B cell (primary cell): ENCODE measurements at regions not wholly inside any gene's neighbourhood (a gene's known extent, or its start where the extent isn't known, plus 50 kb on each side); places are given as distances from the start of the nearest gene placed in this dataset.

Experiments
- ATAC-seq: fragments of 200-7000 bp; cut with Tn5 transposase; one replicate; pipeline ENCODE4 v1.10.0; 2021; ENCODE audit warnings: low read depth, mild to moderate bottlenecking, moderate number of reproducible peaks, moderate library complexity
- CTCF ChIA-PET: fragments of 350-600 bp; sonication (Branson Sonifier 250); formaldehyde crosslinking; loops from one replicate; lab custom pipeline; 2021; ENCODE audit warnings: antibody characterized with exemption, inconsistent platforms; lab: Charles Lee
- POLR2A ChIA-PET: fragments of 350-600 bp; sonication (Branson Sonifier 250); formaldehyde crosslinking; loops from one replicate; lab custom pipeline; 2021; ENCODE audit warnings: antibody characterized with exemption; lab: Charles Lee
- DNase-seq: peaks from one replicate; pipeline ENCODE4 v3.0.0; 2013
- H2AFZ ChIP-seq: 2 replicates; pipeline ENCODE4 v1.6.1; 2012; ENCODE audit warnings: mild to moderate bottlenecking, low read depth, low read length; ENCODE audit not compliant: insufficient read depth, poor library complexity, severe bottlenecking
- H3K27ac ChIP-seq, 2 donors: 1 replicate in 1 of 2; 2 replicates in 1 of 2; pipeline ENCODE4 v1.5.1; 2012 to 2013; ENCODE audit warnings: low read length in 2 of 2, mild to moderate bottlenecking in 2 of 2, moderate library complexity in 1 of 2
- H3K27me3 ChIP-seq, 4 experiments: fragments of 200-600 bp in 1 of 4; sonication (generic) in 1 of 4; replicated peaks in 1 of 4; 1 replicate in 2 of 4; 2 replicates in 2 of 4; pipeline versions ENCODE4 v1.6.1 to v1.7.0; 2013 to 2016; ENCODE audit warnings: low read length in 3 of 4, mild to moderate bottlenecking in 2 of 4, mixed read lengths in 1 of 4, moderate library complexity in 1 of 4; ENCODE audit not compliant: insufficient read depth in 4 of 4, control insufficient read depth in 3 of 4; ENCODE audit errors: control extremely low read depth in 1 of 4
- H3K36me3 ChIP-seq, 2 experiments: replicated peaks in 1 of 2; 1 replicate in 1 of 2; 2 replicates in 1 of 2; pipeline versions ENCODE4 v1.6.1 to v1.7.1; 2013; ENCODE audit warnings: low read length in 1 of 2; ENCODE audit not compliant: insufficient read depth in 2 of 2, control insufficient read depth in 1 of 2; ENCODE audit errors: control extremely low read depth in 1 of 2, extremely low read depth in 1 of 2
- H3K4me1 ChIP-seq, 2 donors: fragments of 200-600 bp in 1 of 2; sonication (generic) in 1 of 2; 1 replicate in 1 of 2; 2 replicates in 1 of 2; pipeline versions ENCODE4 v1.5.1 to v1.6.1; 2013 to 2017; ENCODE audit warnings: low read length in 2 of 2; ENCODE audit not compliant: control insufficient read depth in 2 of 2, insufficient read depth in 2 of 2
- H3K4me2 ChIP-seq: replicated peaks from 2 replicates; pipeline ENCODE3; 2012; ENCODE audit warnings: mild to moderate bottlenecking, low read depth, low read length; ENCODE audit not compliant: poor library complexity, severe bottlenecking
- H3K4me3 ChIP-seq, 5 experiments: fragments of 200-600 bp in 1 of 5; sonication (generic) in 1 of 5; 1 replicate in 3 of 5; 2 replicates in 2 of 5; pipeline versions ENCODE4 v1.5.1 to v1.7.0; 2011 to 2016; ENCODE audit warnings: low read length in 4 of 5, mild to moderate bottlenecking in 4 of 5, low read depth in 2 of 5, control low read depth in 1 of 5, moderate library complexity in 1 of 5; ENCODE audit not compliant: insufficient read depth in 1 of 5; ENCODE audit errors: control extremely low read depth in 1 of 5, extremely low read depth in 1 of 5
- H3K79me2 ChIP-seq: fragments of 200-600 bp; sonication (generic); one replicate; pipeline ENCODE4 v1.6.0; 2016; ENCODE audit warnings: low read length; ENCODE audit not compliant: control insufficient read depth, insufficient read depth
- H3K9ac ChIP-seq: fragments of 200-600 bp; sonication (generic); 2 replicates; pipeline ENCODE4 v1.6.1; 2017; ENCODE audit warnings: mild to moderate bottlenecking, low read length, moderate library complexity
- H3K9me3 ChIP-seq, 3 donors: one replicate each; pipeline versions ENCODE4 v1.6.1 to v1.7.1; 2013; ENCODE audit warnings: low read length in 2 of 3; ENCODE audit not compliant: control insufficient read depth in 2 of 3, insufficient read depth in 1 of 3; ENCODE audit errors: control extremely low read depth in 1 of 3
- H4K20me1 ChIP-seq: 2 replicates; pipeline ENCODE4 v1.6.0; 2012; ENCODE audit warnings: mild to moderate bottlenecking, low read length; ENCODE audit not compliant: insufficient read depth, control insufficient read depth, poor library complexity, severe bottlenecking
- H3K27ac Mint-ChIP-seq: one replicate; pipeline ENCODE4 v1.8.0; 2021; ENCODE audit warnings: mixed read lengths
- H3K27me3 Mint-ChIP-seq: one replicate; pipeline ENCODE4 v1.8.0; 2021; ENCODE audit warnings: mixed read lengths
- H3K4me1 Mint-ChIP-seq: one replicate; pipeline ENCODE4 v1.8.0; 2021; ENCODE audit warnings: mixed read lengths
- H3K4me3 Mint-ChIP-seq: one replicate; pipeline ENCODE4 v1.8.0; 2021; ENCODE audit warnings: mixed read lengths
- H3K9me3 Mint-ChIP-seq: one replicate; pipeline ENCODE4 v1.8.0; 2022; ENCODE audit warnings: mixed read lengths; ENCODE audit not compliant: insufficient read depth
- CTCF ChIP-seq: fragments of 200-600 bp; IDR thresholded peaks from one replicate; pipeline ENCODE4 v1.8.0; 2022; ENCODE audit warnings: antibody characterized with exemption, mild to moderate bottlenecking
- EZH2 ChIP-seq: IDR thresholded peaks from 2 replicates; pipeline ENCODE4 v1.6.1; 2012; ENCODE audit warnings: borderline replicate concordance, low read depth, mild to moderate bottlenecking, moderate library complexity, low read length; ENCODE audit not compliant: insufficient read depth, poor library complexity, severe bottlenecking
- WGBS: methylation state at CpG from one replicate; pipeline ENCODE4 v1.1.5; 2013; ENCODE audit warnings: missing lambda C conversion rate; ENCODE audit not compliant: insufficient coverage; 5-methylcytosine and 5-hydroxymethylcytosine counted together
- intact Hi-C: fragments of 100-400 bp; cut with micrococcal nuclease; formaldehyde crosslinking; loops from one replicate; pipeline ENCODE4 v1.10.0; 2022

- ChIA-PET CTCF (no interaction called here), POLR2A (no interaction called here)
- Histone ChIP-seq H3K4me2 (no peak overlapping the region), H2AFZ (no peak overlapping the region), H3K27me3 (no peaks in the 10 kb centered on the region), H3K9ac (no peak overlapping the region), H3K9me3 (peaks cover 0 to 4% (median 0%) of the 10 kb centered on the region in 3 donors), H3K4me1 (no peaks in the 10 kb centered on the region), H3K4me3 (no peak overlapping the region), H3K36me3 (no peaks in the 10 kb centered on the region), H3K79me2 (no peaks in the 10 kb centered on the region), H4K20me1 (no peaks in the 10 kb centered on the region), H3K27ac (no peak overlapping the region)
- intact Hi-C loops = no loop called here
- DNase-seq (no peak), ATAC-seq (no peak)
- WGBS = 100% methylated on average over 1 of the region's 3 CpGs
- H3K27ac Mint-ChIP-seq = no peak overlapping the region
- TF ChIP-seq EZH2 = no peak
- no peak for TF ChIP-seq CTCF
- no peaks in the 10 kb centered on the region for H3K27me3 Mint-ChIP-seq
- peaks cover 2% of the 10 kb centered on the region for H3K9me3 Mint-ChIP-seq
- no peaks in the 10 kb centered on the region for H3K4me1 Mint-ChIP-seq
- no peak overlapping the region for H3K4me3 Mint-ChIP-seq
Measured at GRCh38 chr13:68048802-68049359, 818.7 kb upstream of the PCDH9 start.

GRCh38 chr13:68047889-68048288 is 817.8 kb upstream of the PCDH9 start:
- ChIA-PET POLR2A (no interaction called here), CTCF (no interaction called here)
- H3K4me1 ChIP-seq = no peaks in the 10 kb centered on the region
- TF ChIP-seq CTCF (no peak), EZH2 (no peak)
- H3K9ac ChIP-seq = no peak overlapping the region
- no peak overlapping the region for H3K27ac Mint-ChIP-seq
- intact Hi-C loops = no loop called here
- H3K27me3 Mint-ChIP-seq = no peaks in the 10 kb centered on the region
- 100% methylated on average over 1 of the region's 3 CpGs for WGBS
- H2AFZ ChIP-seq = no peak overlapping the region
- no peaks in the 10 kb centered on the region for H4K20me1 ChIP-seq
- no peaks in the 10 kb centered on the region for H3K4me1 Mint-ChIP-seq
- H3K36me3 ChIP-seq = no peaks in the 10 kb centered on the region
- DNase-seq = no peak
- H3K9me3 Mint-ChIP-seq = peaks cover 2% of the 10 kb centered on the region
- no peaks in the 10 kb centered on the region for H3K79me2 ChIP-seq
- no peak overlapping the region for H3K4me3 Mint-ChIP-seq
- H3K4me3 ChIP-seq = no peak overlapping the region
- ATAC-seq = no peak
- H3K4me2 ChIP-seq = no peak overlapping the region
- no peaks in the 10 kb centered on the region for H3K27me3 ChIP-seq
- H3K9me3 ChIP-seq = peaks cover 0 to 4% (median 3%) of the 10 kb centered on the region in 3 donors
- H3K27ac ChIP-seq = no peak overlapping the region
